ENCODE measurements at regions not wholly inside any gene's neighbourhood (a gene's known extent, or its start where the extent isn't known, plus 50 kb on each side); places are given as distances from the start of the nearest gene placed in this dataset.

DNA sequence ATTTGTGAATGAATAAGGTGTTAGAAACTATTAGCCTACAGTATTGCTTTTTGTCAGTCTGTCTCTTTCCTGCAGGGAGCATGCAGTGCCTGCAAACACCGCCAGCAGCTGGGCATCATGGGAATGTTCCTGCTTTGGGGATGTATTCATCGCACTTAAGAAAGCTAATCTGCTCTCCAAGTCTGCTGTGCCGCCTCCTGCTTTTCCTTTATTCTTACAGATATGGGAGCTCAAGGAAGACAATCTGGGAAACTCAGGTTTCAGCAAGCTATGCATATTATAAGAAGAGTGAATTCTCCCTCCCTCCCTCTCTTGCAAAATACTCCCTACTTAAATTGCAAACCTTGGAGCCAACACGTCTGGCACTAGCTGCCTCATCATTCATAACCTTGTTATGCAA lies 479.2 kb upstream of the ACVR2A start:
- TF ChIP-seq, protein P1, sequence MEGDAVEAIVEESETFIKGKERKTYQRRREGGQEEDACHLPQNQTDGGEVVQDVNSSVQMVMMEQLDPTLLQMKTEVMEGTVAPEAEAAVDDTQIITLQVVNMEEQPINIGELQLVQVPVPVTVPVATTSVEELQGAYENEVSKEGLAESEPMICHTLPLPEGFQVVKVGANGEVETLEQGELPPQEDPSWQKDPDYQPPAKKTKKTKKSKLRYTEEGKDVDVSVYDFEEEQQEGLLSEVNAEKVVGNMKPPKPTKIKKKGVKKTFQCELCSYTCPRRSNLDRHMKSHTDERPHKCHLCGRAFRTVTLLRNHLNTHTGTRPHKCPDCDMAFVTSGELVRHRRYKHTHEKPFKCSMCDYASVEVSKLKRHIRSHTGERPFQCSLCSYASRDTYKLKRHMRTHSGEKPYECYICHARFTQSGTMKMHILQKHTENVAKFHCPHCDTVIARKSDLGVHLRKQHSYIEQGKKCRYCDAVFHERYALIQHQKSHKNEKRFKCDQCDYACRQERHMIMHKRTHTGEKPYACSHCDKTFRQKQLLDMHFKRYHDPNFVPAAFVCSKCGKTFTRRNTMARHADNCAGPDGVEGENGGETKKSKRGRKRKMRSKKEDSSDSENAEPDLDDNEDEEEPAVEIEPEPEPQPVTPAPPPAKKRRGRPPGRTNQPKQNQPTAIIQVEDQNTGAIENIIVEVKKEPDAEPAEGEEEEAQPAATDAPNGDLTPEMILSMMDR (IDR thresholded peaks at IDR 0.05), result no peak
- H2AFZ ChIP-seq, result no peak overlapping the region
- no peaks in the 10 kb centered on the region for H3K9me3 ChIP-seq (ENCODE audit: control insufficient read depth, low read length)
- no peaks in the 10 kb centered on the region for H3K36me3 ChIP-seq (ENCODE audit: control insufficient read depth, insufficient read depth, low read length)
- H3K4me3 ChIP-seq (ENCODE audit: low read depth, low read length), result no peak overlapping the region
- H3K27ac ChIP-seq, result no peak overlapping the region
- H3K4me1 ChIP-seq, result no peaks in the 10 kb centered on the region
- no peaks in the 10 kb centered on the region for H3K79me2 ChIP-seq
- H3K27me3 ChIP-seq (ENCODE audit: control insufficient read depth, insufficient read depth, low read length), result no peaks in the 10 kb centered on the region
- H3K9ac ChIP-seq, result no peak overlapping the region
- no peak overlapping the region for H3K4me2 ChIP-seq (ENCODE audit: low read length)

DNA sequence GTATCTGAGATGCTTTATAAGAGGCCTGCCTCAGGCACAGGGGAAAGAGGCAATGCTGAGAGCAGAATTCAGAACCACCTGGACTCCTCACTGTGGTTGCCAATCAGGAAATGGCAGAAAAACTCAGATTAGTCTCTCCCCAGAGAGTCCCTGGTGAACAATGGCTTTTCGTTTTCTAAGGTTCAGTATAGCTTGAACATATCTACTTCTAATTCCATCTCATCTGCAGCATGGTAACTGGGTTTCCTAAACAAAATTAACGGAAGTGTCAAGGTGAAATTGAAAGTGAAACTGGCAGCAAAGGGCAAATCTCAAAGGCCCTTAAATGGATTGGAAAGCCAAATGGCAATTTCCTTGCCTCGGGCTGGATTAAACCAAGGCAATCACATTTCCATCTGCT lies 480.2 kb upstream of the ACVR2A start:
- Histone ChIP-seq H3K27ac (no peak overlapping the region), H3K27me3 (ENCODE audit: control insufficient read depth, insufficient read depth, low read length) (no peaks in the 10 kb centered on the region), H3K79me2 (no peaks in the 10 kb centered on the region), H3K36me3 (ENCODE audit: control insufficient read depth, insufficient read depth, low read length) (no peaks in the 10 kb centered on the region), H3K4me2 (ENCODE audit: low read length) (no peak overlapping the region), H3K9ac (no peak overlapping the region), H3K4me1 (no peaks in the 10 kb centered on the region), H3K9me3 (ENCODE audit: control insufficient read depth, low read length) (no peaks in the 10 kb centered on the region), H3K4me3 (ENCODE audit: low read depth, low read length) (no peak overlapping the region), H2AFZ (peak overlapping the region; percentile 44)
- TF ChIP-seq, protein P1 (IDR thresholded peaks at IDR 0.05), result no peak

GRCh38 chr2:147363181-147363580 lies 481.6 kb upstream of the ACVR2A start:
- Histone ChIP-seq H3K36me3 (ENCODE audit: control insufficient read depth, insufficient read depth, low read length) (no peaks in the 10 kb centered on the region), H3K4me2 (ENCODE audit: low read length) (no peak overlapping the region), H3K79me2 (no peaks in the 10 kb centered on the region), H3K9ac (no peak overlapping the region), H3K9me3 (ENCODE audit: control insufficient read depth, low read length) (no peaks in the 10 kb centered on the region), H3K4me3 (ENCODE audit: low read depth, low read length) (no peak overlapping the region), H3K27ac (no peak overlapping the region), H2AFZ (no peak overlapping the region), H3K27me3 (ENCODE audit: control insufficient read depth, insufficient read depth, low read length) (no peaks in the 10 kb centered on the region), H3K4me1 (no peaks in the 10 kb centered on the region)
- TF ChIP-seq, protein P1 (IDR thresholded peaks at IDR 0.05), result no peak

GRCh38 chr2:147358375-147358774 lies 486.5 kb upstream of the ACVR2A start:
- Histone ChIP-seq H3K9ac (no peak overlapping the region), H3K79me2 (no peaks in the 10 kb centered on the region), H3K4me1 (no peaks in the 10 kb centered on the region), H3K4me3 (ENCODE audit: low read depth, low read length) (no peak overlapping the region), H3K27ac (no peak overlapping the region), H3K36me3 (ENCODE audit: control insufficient read depth, insufficient read depth, low read length) (no peaks in the 10 kb centered on the region), H3K27me3 (ENCODE audit: control insufficient read depth, insufficient read depth, low read length) (no peaks in the 10 kb centered on the region), H3K4me2 (ENCODE audit: low read length) (no peak overlapping the region), H2AFZ (no peak overlapping the region), H3K9me3 (ENCODE audit: control insufficient read depth, low read length) (no peaks in the 10 kb centered on the region)
- TF ChIP-seq, protein P1 (IDR thresholded peaks at IDR 0.05), result no peak

DNA sequence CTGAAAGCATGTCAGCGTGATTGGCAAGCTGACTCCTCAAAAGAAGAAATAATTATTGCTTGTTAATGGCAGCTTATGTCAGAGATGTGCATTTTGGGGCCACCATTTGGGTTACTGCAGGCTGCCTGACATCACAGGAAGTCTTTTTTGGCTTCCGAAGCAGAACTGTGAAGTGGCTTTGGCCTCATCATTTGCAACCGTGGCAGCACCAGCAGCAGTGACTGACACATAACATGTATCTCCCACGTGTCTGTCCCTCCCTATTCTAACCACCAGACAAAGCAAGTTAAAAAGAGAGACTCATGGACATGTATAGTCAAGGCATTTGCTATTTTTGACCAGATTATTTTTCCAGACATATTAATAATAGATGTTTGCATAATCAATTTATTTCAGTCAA lies 488.7 kb upstream of the ACVR2A start:
- Histone ChIP-seq H3K36me3 (ENCODE audit: control insufficient read depth, insufficient read depth, low read length) (no peaks in the 10 kb centered on the region), H3K27ac (no peak overlapping the region), H2AFZ (no peak overlapping the region), H3K9ac (no peak overlapping the region), H3K27me3 (ENCODE audit: control insufficient read depth, insufficient read depth, low read length) (no peaks in the 10 kb centered on the region), H3K4me1 (no peaks in the 10 kb centered on the region), H3K9me3 (ENCODE audit: control insufficient read depth, low read length) (no peaks in the 10 kb centered on the region), H3K4me3 (ENCODE audit: low read depth, low read length) (no peak overlapping the region), H3K4me2 (ENCODE audit: low read length) (no peak overlapping the region), H3K79me2 (no peaks in the 10 kb centered on the region)
- TF ChIP-seq, protein P1 (IDR thresholded peaks at IDR 0.05), result no peak

All from parathyroid adenoma (tissue), 2 donors.